ENCODE measurements at regions not wholly inside any gene's neighbourhood (a gene's known extent, or its start where the extent isn't known, plus 50 kb on each side); places are given as distances from the start of the nearest gene placed in this dataset.

DNA sequence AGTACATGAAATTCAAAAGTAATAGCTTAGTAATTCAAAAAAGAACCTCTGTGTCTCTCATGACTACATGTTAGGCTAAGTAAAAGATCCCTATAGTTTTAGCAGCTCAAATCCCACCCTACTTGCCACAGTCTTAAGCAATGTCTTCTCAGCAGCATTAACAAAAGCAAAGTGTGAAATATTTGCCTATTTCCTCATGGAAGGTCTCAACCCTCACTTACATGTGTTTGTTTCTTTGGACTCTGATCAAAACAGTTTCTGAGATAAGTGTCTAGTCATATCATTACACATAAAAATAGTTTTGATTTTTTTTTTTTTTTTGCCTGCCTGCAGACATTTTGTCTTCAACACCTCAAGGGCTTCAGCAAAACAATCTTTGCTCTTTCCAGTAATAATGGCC lies 310.5 kb downstream of the CETN3 start:
- H3K27ac ChIP-seq (replicated peaks in 1 of 4): no peak overlapping the region
- intact Hi-C loops (cut with DNase I): no loop called here
- no peaks in the 10 kb centered on the region for H3K36me3 ChIP-seq
- H3K9me3 ChIP-seq: no peaks in the 10 kb centered on the region
- TF ChIP-seq, protein P1, sequence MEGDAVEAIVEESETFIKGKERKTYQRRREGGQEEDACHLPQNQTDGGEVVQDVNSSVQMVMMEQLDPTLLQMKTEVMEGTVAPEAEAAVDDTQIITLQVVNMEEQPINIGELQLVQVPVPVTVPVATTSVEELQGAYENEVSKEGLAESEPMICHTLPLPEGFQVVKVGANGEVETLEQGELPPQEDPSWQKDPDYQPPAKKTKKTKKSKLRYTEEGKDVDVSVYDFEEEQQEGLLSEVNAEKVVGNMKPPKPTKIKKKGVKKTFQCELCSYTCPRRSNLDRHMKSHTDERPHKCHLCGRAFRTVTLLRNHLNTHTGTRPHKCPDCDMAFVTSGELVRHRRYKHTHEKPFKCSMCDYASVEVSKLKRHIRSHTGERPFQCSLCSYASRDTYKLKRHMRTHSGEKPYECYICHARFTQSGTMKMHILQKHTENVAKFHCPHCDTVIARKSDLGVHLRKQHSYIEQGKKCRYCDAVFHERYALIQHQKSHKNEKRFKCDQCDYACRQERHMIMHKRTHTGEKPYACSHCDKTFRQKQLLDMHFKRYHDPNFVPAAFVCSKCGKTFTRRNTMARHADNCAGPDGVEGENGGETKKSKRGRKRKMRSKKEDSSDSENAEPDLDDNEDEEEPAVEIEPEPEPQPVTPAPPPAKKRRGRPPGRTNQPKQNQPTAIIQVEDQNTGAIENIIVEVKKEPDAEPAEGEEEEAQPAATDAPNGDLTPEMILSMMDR (IDR thresholded peaks at IDR 0.05): no peak
- no peaks in the 10 kb centered on the region for H3K4me1 ChIP-seq
- no peak for DNase-seq (ENCODE audit: extremely low spot score)
- H3K4me3 ChIP-seq: no peak overlapping the region
- no peaks in the 10 kb centered on the region for H3K27me3 ChIP-seq

DNA sequence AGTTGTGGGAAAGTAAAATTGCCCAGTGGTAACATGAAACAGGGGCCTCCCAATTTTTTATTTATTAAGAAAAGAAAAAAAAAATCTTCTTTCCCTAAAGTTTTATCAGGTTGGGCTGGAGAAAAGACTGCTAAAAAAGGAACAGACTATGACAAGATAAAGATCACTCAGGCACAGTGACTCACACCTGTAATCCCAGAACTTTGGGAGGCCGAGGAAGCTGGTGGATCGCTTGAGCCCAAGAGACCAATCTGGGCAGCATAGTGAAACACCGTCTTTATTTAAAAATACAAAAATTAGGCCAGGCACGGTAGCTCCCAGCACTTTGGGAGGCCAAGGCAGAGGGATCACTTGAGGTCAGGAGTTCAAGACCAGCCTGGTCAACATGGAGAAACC lies 312.5 kb downstream of the CETN3 start:
- Histone ChIP-seq H3K27me3 (no peaks in the 10 kb centered on the region), H3K36me3 (no peaks in the 10 kb centered on the region), H3K9me3 (no peaks in the 10 kb centered on the region), H3K4me1 (no peaks in the 10 kb centered on the region), H3K27ac (replicated peaks in 1 of 4) (no peak overlapping the region), H3K4me3 (no peak overlapping the region)
- intact Hi-C loops (cut with DNase I): no loop called here
- DNase-seq (ENCODE audit: extremely low spot score): no peak
- 86% methylated on average over 4 of the region's 4 CpGs for WGBS
- TF ChIP-seq POLR2A (IDR thresholded peaks at IDR 0.05; ENCODE audit: low read depth) (no peak), EP300 (IDR thresholded peaks at IDR 0.05) (no peak), POLR2AphosphoS5 (IDR thresholded peaks at IDR 0.05) (no peak)
- TF ChIP-seq, protein P1 (IDR thresholded peaks at IDR 0.05): no peak

DNA sequence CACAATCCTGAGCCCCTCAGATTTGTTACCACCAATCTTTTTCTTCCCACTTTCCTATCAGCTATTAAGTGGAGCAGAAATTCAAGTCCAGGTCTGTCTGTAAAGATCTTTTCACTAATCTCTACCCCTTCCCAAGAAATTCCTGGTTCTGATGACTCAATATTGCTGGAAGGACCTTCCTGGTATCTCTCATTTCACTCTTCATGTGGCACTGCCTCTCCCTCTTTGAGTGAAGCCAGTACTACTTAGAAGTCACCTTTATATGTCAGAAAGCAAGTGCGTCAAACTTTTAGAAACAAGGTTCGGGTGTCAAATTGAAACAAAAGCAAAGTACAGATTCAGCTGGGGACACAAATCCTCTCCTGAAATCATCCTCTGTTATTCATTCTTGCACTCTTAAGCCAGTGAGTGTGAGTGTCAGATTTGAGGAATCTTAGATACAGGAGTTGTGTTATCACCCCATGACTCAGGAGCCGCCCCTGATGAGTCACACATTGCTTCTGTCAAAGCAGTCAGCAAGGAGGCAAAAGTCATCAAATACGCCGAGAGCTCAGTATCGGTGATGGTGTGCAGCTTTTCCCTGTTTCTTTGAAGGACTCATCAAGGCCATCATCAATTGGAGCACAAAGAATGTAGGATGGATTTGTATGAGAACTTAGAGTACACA lies 313.0 kb downstream of the CETN3 start:
- Histone ChIP-seq H3K4me3 (no peak overlapping the region), H3K9me3 (no peaks in the 10 kb centered on the region), H3K27me3 (no peaks in the 10 kb centered on the region), H3K27ac (replicated peaks in 1 of 4) (no peak overlapping the region), H3K4me1 (no peaks in the 10 kb centered on the region), H3K36me3 (no peaks in the 10 kb centered on the region)
- WGBS: 77% methylated on average over 6 of the region's 6 CpGs
- DNase-seq (ENCODE audit: extremely low spot score): no peak
- intact Hi-C loops (cut with DNase I): no loop called here
- no peak for TF ChIP-seq EP300 (IDR thresholded peaks at IDR 0.05)
- TF ChIP-seq POLR2AphosphoS5 (IDR thresholded peaks at IDR 0.05): no peak
- TF ChIP-seq, protein P1 (IDR thresholded peaks at IDR 0.05): no peak
- TF ChIP-seq POLR2A (IDR thresholded peaks at IDR 0.05; ENCODE audit: low read depth): no peak

DNA sequence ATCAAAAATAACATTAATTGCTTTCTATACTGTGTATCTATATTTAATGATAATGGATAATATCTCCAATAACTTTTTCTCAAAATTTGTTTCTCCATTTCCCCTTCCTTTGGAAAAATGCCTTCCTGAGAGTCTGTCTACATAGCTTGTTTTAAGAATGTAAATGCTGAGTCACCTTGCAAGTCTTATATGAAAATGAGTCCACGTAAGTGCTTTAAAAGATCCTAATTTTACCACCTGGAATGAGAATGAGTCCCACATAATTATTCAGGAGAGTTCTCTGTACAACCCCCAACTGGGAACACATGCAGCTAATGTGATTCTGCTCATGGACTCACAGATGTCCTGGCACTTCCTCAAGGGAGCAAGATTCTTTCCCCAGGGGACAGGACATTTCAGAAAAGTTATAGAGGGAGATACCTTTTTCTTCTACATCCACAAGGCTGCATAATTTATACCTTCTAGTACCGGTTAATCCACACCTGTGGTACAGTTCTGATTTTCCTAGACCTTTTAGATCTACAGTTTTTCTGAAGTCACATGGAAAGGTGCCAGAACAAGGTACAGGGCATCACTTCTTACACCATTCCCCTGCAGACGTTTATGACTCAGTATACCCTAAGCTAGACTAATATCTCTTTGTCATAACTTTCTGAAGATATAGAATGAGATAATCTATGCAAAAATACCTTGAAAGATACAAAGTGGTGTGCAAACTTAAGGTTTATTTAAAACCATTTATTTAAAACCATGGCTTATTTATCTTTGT lies 314.1 kb downstream of the CETN3 start:
- Histone ChIP-seq H3K27ac (replicated peaks in 1 of 4) (no peak overlapping the region), H3K9me3 (no peaks in the 10 kb centered on the region), H3K4me1 (no peaks in the 10 kb centered on the region), H3K27me3 (no peaks in the 10 kb centered on the region), H3K36me3 (no peaks in the 10 kb centered on the region), H3K4me3 (no peak overlapping the region)
- TF ChIP-seq EP300 (IDR thresholded peaks at IDR 0.05): no peak
- TF ChIP-seq, protein P1 (IDR thresholded peaks at IDR 0.05): no peak
- TF ChIP-seq POLR2AphosphoS5 (IDR thresholded peaks at IDR 0.05): no peak
- TF ChIP-seq POLR2A (IDR thresholded peaks at IDR 0.05; ENCODE audit: low read depth): no peak
- WGBS: 97% methylated on average over 3 of the region's 3 CpGs
- intact Hi-C loops (cut with DNase I): no loop called here
- DNase-seq (ENCODE audit: extremely low spot score): no peak

Measured in esophagus muscularis mucosa (tissue), 4 donors.